ENCODE measurements at regions not wholly inside any gene's neighbourhood (a gene's known extent, or its start where the extent isn't known, plus 50 kb on each side); places are given as distances from the start of the nearest gene placed in this dataset.

DNA sequence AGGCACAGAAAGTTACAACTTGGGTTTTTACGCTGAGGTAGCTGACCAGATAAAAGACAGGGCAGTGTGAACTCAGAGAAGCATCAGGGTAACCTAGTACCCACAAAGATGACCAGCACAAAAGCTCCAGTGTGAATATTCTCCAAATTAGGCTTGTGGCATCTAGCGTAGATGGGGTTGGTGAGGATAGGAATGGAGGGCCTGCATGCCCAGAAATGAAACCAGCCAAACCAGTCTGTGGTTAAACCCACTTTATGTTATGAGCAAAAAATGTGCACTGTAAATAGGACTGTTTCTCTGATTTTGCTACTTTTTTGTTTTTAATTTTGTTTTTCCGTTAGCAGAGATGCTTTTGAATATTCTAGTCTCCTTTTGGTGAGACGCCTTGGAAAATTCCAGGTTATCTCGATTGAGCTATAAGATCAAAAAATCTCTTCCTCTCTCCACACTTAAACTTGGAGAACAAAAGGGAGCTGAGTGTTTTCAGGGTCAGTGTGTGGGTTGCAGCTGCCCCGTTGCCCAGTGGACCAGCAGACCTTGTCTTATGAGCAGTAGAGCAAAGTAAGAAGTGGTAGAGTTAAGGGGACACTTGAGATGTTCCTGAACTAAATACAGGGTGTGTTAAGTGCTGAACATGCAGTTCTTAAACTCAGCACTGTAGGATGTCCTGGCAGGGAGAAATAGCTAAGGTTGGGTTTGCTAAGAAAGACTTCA lies 132.9 kb downstream of the C3orf38 start (continued):
- TF ChIP-seq, protein P1, sequence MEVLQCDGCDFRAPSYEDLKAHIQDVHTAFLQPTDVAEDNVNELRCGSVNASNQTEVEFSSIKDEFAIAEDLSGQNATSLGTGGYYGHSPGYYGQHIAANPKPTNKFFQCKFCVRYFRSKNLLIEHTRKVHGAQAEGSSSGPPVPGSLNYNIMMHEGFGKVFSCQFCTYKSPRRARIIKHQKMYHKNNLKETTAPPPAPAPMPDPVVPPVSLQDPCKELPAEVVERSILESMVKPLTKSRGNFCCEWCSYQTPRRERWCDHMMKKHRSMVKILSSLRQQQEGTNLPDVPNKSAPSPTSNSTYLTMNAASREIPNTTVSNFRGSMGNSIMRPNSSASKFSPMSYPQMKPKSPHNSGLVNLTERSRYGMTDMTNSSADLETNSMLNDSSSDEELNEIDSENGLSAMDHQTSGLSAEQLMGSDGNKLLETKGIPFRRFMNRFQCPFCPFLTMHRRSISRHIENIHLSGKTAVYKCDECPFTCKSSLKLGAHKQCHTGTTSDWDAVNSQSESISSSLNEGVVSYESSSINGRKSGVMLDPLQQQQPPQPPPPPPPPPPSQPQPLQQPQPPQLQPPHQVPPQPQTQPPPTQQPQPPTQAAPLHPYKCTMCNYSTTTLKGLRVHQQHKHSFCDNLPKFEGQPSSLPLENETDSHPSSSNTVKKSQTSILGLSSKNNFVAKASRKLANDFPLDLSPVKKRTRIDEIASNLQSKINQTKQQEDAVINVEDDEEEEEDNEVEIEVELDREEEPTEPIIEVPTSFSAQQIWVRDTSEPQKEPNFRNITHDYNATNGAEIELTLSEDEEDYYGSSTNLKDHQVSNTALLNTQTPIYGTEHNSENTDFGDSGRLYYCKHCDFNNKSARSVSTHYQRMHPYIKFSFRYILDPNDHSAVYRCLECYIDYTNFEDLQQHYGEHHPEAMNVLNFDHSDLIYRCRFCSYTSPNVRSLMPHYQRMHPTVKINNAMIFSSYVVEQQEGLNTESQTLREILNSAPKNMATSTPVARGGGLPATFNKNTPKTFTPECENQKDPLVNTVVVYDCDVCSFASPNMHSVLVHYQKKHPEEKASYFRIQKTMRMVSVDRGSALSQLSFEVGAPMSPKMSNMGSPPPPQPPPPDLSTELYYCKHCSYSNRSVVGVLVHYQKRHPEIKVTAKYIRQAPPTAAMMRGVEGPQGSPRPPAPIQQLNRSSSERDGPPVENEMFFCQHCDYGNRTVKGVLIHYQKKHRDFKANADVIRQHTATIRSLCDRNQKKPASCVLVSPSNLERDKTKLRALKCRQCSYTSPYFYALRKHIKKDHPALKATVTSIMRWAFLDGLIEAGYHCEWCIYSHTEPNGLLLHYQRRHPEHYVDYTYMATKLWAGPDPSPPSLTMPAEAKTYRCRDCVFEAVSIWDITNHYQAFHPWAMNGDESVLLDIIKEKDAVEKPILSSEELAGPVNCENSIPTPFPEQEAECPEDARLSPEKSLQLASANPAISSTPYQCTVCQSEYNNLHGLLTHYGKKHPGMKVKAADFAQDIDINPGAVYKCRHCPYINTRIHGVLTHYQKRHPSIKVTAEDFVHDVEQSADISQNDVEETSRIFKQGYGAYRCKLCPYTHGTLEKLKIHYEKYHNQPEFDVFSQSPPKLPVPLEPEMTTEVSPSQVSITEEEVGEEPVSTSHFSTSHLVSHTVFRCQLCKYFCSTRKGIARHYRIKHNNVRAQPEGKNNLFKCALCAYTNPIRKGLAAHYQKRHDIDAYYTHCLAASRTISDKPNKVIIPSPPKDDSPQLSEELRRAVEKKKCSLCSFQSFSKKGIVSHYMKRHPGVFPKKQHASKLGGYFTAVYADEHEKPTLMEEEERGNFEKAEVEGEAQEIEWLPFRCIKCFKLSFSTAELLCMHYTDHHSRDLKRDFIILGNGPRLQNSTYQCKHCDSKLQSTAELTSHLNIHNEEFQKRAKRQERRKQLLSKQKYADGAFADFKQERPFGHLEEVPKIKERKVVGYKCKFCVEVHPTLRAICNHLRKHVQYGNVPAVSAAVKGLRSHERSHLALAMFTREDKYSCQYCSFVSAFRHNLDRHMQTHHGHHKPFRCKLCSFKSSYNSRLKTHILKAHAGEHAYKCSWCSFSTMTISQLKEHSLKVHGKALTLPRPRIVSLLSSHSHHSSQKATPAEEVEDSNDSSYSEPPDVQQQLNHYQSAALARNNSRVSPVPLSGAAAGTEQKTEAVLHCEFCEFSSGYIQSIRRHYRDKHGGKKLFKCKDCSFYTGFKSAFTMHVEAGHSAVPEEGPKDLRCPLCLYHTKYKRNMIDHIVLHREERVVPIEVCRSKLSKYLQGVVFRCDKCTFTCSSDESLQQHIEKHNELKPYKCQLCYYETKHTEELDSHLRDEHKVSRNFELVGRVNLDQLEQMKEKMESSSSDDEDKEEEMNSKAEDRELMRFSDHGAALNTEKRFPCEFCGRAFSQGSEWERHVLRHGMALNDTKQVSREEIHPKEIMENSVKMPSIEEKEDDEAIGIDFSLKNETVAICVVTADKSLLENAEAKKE (CRISPR knock-in tag; IDR thresholded peaks at IDR 0.05), result no peak

DNA sequence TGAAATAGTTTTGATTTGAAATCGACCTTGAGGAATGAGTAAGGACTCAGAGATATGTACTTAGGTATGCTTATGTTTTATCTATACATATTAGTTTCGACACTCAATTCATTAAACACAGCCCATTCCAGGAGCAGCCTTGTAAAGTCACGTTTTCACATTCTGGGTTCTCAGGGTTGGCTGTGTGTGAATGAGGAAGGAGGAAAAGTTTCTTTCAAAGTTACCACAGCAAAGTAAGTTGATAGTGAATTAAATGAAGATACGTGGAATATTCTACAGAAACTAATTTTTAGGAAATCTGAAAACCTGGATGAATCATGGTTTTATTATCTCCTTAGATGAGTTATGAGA lies 133.5 kb downstream of the C3orf38 start:
- no peak overlapping the region for H3K4me3 ChIP-seq
- Mint-ChIP-seq H3K27ac (no peak overlapping the region), H3K36me3 (ENCODE audit: low read depth) (no peaks in the 10 kb centered on the region), H3K9me3 (peaks cover 2% of the 10 kb centered on the region; the same call in 1 of the 3 replicates), H3K27me3 (ENCODE audit: insufficient read depth, low read depth, poor library complexity) (no peaks in the 10 kb centered on the region), H3K4me1 (no peaks in the 10 kb centered on the region; the same call in 2 of the 3 replicates), H3K4me3 (no peak overlapping the region)
- ATAC-seq (no peak), DNase-seq (ENCODE audit: low spot score) (no peak)
- H4K20me1 ChIP-seq (replicated peaks; ENCODE audit: insufficient read depth), result no peaks in the 10 kb centered on the region
- H3K36me3 ChIP-seq (ENCODE audit: insufficient read depth), result no peaks in the 10 kb centered on the region
- peak overlapping the region; percentile 49; the same call in 1 of the 2 replicates for H2AFZ ChIP-seq
- H3K27ac ChIP-seq (ENCODE audit: low read depth), result no peak overlapping the region
- no peaks in the 10 kb centered on the region for H3F3A ChIP-seq (replicated peaks; ENCODE audit: low read depth)
- H3K9me2 ChIP-seq (ENCODE audit: insufficient read depth), result no peaks in the 10 kb centered on the region
- H3K4me2 ChIP-seq, result no peak overlapping the region
- no peaks in the 10 kb centered on the region for H3K27me3 ChIP-seq (ENCODE audit: insufficient read depth)
- no peaks in the 10 kb centered on the region for H3K4me1 ChIP-seq (ENCODE audit: insufficient read depth)
- no peaks in the 10 kb centered on the region for H3K79me2 ChIP-seq (replicated peaks; ENCODE audit: insufficient read depth)
- no peak for TF ChIP-seq ZNF114 (CRISPR knock-in tag; IDR thresholded peaks at IDR 0.05)
- TF ChIP-seq ZNF331 (CRISPR knock-in tag; IDR thresholded peaks at IDR 0.05; ENCODE audit: low read depth), result no peak
- no peak for TF ChIP-seq EZH2phosphoT487 (IDR thresholded peaks at IDR 0.05; ENCODE audit: unreplicated experiment)
- no peak for TF ChIP-seq JUNB (IDR thresholded peaks at IDR 0.05; ENCODE audit: unreplicated experiment)
- TF ChIP-seq, protein P2, sequence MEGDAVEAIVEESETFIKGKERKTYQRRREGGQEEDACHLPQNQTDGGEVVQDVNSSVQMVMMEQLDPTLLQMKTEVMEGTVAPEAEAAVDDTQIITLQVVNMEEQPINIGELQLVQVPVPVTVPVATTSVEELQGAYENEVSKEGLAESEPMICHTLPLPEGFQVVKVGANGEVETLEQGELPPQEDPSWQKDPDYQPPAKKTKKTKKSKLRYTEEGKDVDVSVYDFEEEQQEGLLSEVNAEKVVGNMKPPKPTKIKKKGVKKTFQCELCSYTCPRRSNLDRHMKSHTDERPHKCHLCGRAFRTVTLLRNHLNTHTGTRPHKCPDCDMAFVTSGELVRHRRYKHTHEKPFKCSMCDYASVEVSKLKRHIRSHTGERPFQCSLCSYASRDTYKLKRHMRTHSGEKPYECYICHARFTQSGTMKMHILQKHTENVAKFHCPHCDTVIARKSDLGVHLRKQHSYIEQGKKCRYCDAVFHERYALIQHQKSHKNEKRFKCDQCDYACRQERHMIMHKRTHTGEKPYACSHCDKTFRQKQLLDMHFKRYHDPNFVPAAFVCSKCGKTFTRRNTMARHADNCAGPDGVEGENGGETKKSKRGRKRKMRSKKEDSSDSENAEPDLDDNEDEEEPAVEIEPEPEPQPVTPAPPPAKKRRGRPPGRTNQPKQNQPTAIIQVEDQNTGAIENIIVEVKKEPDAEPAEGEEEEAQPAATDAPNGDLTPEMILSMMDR (conservative IDR thresholded peaks at IDR 0.05; ENCODE audit: low read depth in 2 of 2), result no peak
- no peak for TF ChIP-seq EZH2 (IDR thresholded peaks at IDR 0.05; ENCODE audit: low read depth, unreplicated experiment)
- TF ChIP-seq NANOG (IDR thresholded peaks at IDR 0.05; ENCODE audit: borderline replicate concordance), result no peak
- TF ChIP-seq, protein P3, sequence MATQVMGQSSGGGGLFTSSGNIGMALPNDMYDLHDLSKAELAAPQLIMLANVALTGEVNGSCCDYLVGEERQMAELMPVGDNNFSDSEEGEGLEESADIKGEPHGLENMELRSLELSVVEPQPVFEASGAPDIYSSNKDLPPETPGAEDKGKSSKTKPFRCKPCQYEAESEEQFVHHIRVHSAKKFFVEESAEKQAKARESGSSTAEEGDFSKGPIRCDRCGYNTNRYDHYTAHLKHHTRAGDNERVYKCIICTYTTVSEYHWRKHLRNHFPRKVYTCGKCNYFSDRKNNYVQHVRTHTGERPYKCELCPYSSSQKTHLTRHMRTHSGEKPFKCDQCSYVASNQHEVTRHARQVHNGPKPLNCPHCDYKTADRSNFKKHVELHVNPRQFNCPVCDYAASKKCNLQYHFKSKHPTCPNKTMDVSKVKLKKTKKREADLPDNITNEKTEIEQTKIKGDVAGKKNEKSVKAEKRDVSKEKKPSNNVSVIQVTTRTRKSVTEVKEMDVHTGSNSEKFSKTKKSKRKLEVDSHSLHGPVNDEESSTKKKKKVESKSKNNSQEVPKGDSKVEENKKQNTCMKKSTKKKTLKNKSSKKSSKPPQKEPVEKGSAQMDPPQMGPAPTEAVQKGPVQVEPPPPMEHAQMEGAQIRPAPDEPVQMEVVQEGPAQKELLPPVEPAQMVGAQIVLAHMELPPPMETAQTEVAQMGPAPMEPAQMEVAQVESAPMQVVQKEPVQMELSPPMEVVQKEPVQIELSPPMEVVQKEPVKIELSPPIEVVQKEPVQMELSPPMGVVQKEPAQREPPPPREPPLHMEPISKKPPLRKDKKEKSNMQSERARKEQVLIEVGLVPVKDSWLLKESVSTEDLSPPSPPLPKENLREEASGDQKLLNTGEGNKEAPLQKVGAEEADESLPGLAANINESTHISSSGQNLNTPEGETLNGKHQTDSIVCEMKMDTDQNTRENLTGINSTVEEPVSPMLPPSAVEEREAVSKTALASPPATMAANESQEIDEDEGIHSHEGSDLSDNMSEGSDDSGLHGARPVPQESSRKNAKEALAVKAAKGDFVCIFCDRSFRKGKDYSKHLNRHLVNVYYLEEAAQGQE (IDR thresholded peaks at IDR 0.05; ENCODE audit: unreplicated experiment), result no peak

All from GM23338 (cell line).